Prostate gland (tissue), 2 donors: ENCODE measurements at regions not wholly inside any gene's neighbourhood (a gene's known extent, or its start where the extent isn't known, plus 50 kb on each side); places are given as distances from the start of the nearest gene placed in this dataset.

Experiments used
- DNase-seq: peaks from one replicate; pipeline ENCODE4 v3.0.0-alpha.2; 2019; ENCODE audit warnings: low spot score
- H3K27ac ChIP-seq, 2 donors: fragments of 200-600 bp; sonication (generic); 2 replicates each; pipeline ENCODE4 v1.5.1; 2017 to 2019
- H3K27me3 ChIP-seq: fragments of 200-600 bp; sonication (generic); replicated peaks from 2 replicates; pipeline ENCODE4 v1.5.1; 2019; ENCODE audit not compliant: insufficient read depth
- H3K36me3 ChIP-seq, 2 donors: fragments of 200-600 bp; sonication (generic); 1 replicate in 1 of 2; 2 replicates in 1 of 2; pipeline versions ENCODE4 v1.5.1 to v1.8.1; 2017 to 2019
- H3K4me1 ChIP-seq: fragments of 200-600 bp; sonication (generic); replicated peaks from 2 replicates; pipeline ENCODE4 v1.5.1; 2019
- H3K4me3 ChIP-seq, 2 donors: fragments of 200-600 bp; sonication (generic); 2 replicates each; pipeline ENCODE4 v1.5.1; 2017 to 2019
- H3K9me3 ChIP-seq: fragments of 200-600 bp; sonication (generic); 2 replicates; pipeline ENCODE4 v1.5.1; 2017
- CTCF ChIP-seq, 4 experiments: fragments of 200-600 bp in 2 of 4; fragments of 450-650 bp in 2 of 4; sonication (generic) in 2 of 4; IDR thresholded peaks; 1 replicate in 3 of 4; 2 replicates in 1 of 4; pipeline ENCODE4 v1.5.1; 2016 to 2019; ENCODE audit warnings: antibody characterized with exemption in 4 of 4, mild to moderate bottlenecking in 2 of 4, moderate library complexity in 2 of 4
- POLR2A ChIP-seq: fragments of 450-650 bp; IDR thresholded peaks from one replicate; pipeline ENCODE4 v1.6.1; 2016; ENCODE audit warnings: antibody characterized with exemption, mild to moderate bottlenecking
- POLR2AphosphoS5 ChIP-seq: sonication (generic); formaldehyde crosslinking; IDR thresholded peaks from one replicate; pipeline ENCODE4 v1.6.1; 2017; ENCODE audit warnings: antibody characterized with exemption
- WGBS: methylation state at CpG from one replicate; pipeline ENCODE4 v1.1.5; 2018; 5-methylcytosine and 5-hydroxymethylcytosine counted together
- intact Hi-C: fragments of 100-400 bp; cut with DNase I; formaldehyde crosslinking; loops from one replicate; pipeline ENCODE4 v1.14.2; 2022

- no peak for DNase-seq
- TF ChIP-seq POLR2A (no peak), POLR2AphosphoS5 (no peak), CTCF (IDR thresholded peaks at IDR 0.05) (no peak)
- Histone ChIP-seq H3K4me3 (no peak overlapping the region), H3K27ac (no peak overlapping the region), H3K36me3 (no peaks in the 10 kb centered on the region), H3K9me3 (no peaks in the 10 kb centered on the region), H3K27me3 (no peaks in the 10 kb centered on the region), H3K4me1 (no peaks in the 10 kb centered on the region)
- whole genome bisulfite sequencing = 91% methylated on average over 14 of the region's 15 CpGs
- intact Hi-C loops = no loop called here
Measured at GRCh38 chr3:127068111-127068810, 85.3 kb downstream of the PLXNA1 start.

GRCh38 chr3:127068871-127069270 is 86.0 kb downstream of the PLXNA1 start:
- intact Hi-C loops = no loop called here
- 94% methylated on average over 7 of the region's 9 CpGs for WGBS
- no peaks in the 10 kb centered on the region for H3K27me3 ChIP-seq

GRCh38 chr3:127069814-127070440 is 87.0 kb downstream of the PLXNA1 start:
- no peaks in the 10 kb centered on the region for H3K9me3 ChIP-seq
- no peaks in the 10 kb centered on the region for H3K27me3 ChIP-seq
- no peak for DNase-seq
- intact Hi-C loops = no loop called here
- no peak for TF ChIP-seq CTCF (IDR thresholded peaks at IDR 0.05)
- TF ChIP-seq POLR2A = no peak
- TF ChIP-seq POLR2AphosphoS5 = no peak
- H3K4me3 ChIP-seq = no peak overlapping the region
- no peaks in the 10 kb centered on the region for H3K4me1 ChIP-seq
- 81% methylated on average over 14 of the region's 14 CpGs for WGBS
- H3K27ac ChIP-seq = no peak overlapping the region
- H3K36me3 ChIP-seq = no peaks in the 10 kb centered on the region

More at GRCh38 chr3:127068871-127069270, 86.0 kb downstream of the PLXNA1 start:
- Histone ChIP-seq H3K4me1 (no peaks in the 10 kb centered on the region), H3K36me3 (no peaks in the 10 kb centered on the region), H3K9me3 (no peaks in the 10 kb centered on the region), H3K4me3 (no peak overlapping the region), H3K27ac (no peak overlapping the region)
- DNase-seq = no peak
- TF ChIP-seq CTCF (IDR thresholded peaks at IDR 0.05) (no peak), POLR2A (no peak), POLR2AphosphoS5 (no peak)

GRCh38 chr3:127070776-127071175 is 87.9 kb downstream of the PLXNA1 start:
- no peak for DNase-seq
- 89% methylated on average over 9 of the region's 9 CpGs for WGBS
- no peak overlapping the region for H3K4me3 ChIP-seq
- no peaks in the 10 kb centered on the region for H3K27me3 ChIP-seq
- no peak for TF ChIP-seq POLR2AphosphoS5
- no peak for TF ChIP-seq CTCF (IDR thresholded peaks at IDR 0.05)
- no peaks in the 10 kb centered on the region for H3K4me1 ChIP-seq
- H3K27ac ChIP-seq = no peak overlapping the region
- H3K36me3 ChIP-seq = no peaks in the 10 kb centered on the region
- intact Hi-C loops = no loop called here
- H3K9me3 ChIP-seq = no peaks in the 10 kb centered on the region

GRCh38 chr3:127071597-127072001 is 88.7 kb downstream of the PLXNA1 start:
- Histone ChIP-seq H3K4me1 (no peaks in the 10 kb centered on the region), H3K36me3 (no peaks in the 10 kb centered on the region), H3K9me3 (no peaks in the 10 kb centered on the region), H3K4me3 (no peak overlapping the region), H3K27ac (no peak overlapping the region), H3K27me3 (no peaks in the 10 kb centered on the region)
- DNase-seq = no peak
- intact Hi-C loops = no loop called here
- WGBS = 91% methylated on average over 5 of the region's 10 CpGs
- TF ChIP-seq POLR2AphosphoS5 (no peak), POLR2A (no peak), CTCF (IDR thresholded peaks at IDR 0.05) (no peak)
